ENCODE measurements at regions not wholly inside any gene's neighbourhood (a gene's known extent, or its start where the extent isn't known, plus 50 kb on each side); places are given as distances from the start of the nearest gene placed in this dataset.

GRCh38 chr11:29187215-29187614, 829.6 kb downstream of the KCNA4 start:
- Histone ChIP-seq H3K27ac (replicated peaks) (no peak overlapping the region), H3K36me3 (no peaks in the 10 kb centered on the region), H3K4me3 (no peak overlapping the region), H3K9me3 (replicated peaks) (peaks cover 4% of the 10 kb centered on the region), H3K4me1 (no peaks in the 10 kb centered on the region), H3K27me3 (ENCODE audit: low read depth) (no peaks in the 10 kb centered on the region)
- DNase-seq, result no peak
- intact Hi-C loops (cut with micrococcal nuclease), result no loop called here
- TF ChIP-seq CTCF (IDR thresholded peaks at IDR 0.05; ENCODE audit: borderline replicate concordance), result no peak

GRCh38 chr11:29184939-29185890, 831.6 kb downstream of the KCNA4 start:
- H3K4me1 ChIP-seq, result no peaks in the 10 kb centered on the region
- H3K4me3 ChIP-seq, result no peak overlapping the region
- no peaks in the 10 kb centered on the region for H3K27me3 ChIP-seq (ENCODE audit: low read depth)
- no peak for TF ChIP-seq CTCF (IDR thresholded peaks at IDR 0.05; ENCODE audit: borderline replicate concordance)
- H3K36me3 ChIP-seq, result no peaks in the 10 kb centered on the region
- H3K9me3 ChIP-seq (replicated peaks), result peaks cover 4% of the 10 kb centered on the region
- DNase-seq, result no peak
- intact Hi-C loops (cut with micrococcal nuclease), result no loop called here
- H3K27ac ChIP-seq (replicated peaks), result no peak overlapping the region

GRCh38 chr11:29183301-29183700, 833.5 kb downstream of the KCNA4 start:
- peaks cover 4% of the 10 kb centered on the region for H3K9me3 ChIP-seq (replicated peaks)
- H3K4me1 ChIP-seq, result no peaks in the 10 kb centered on the region
- H3K27ac ChIP-seq (replicated peaks), result no peak overlapping the region
- TF ChIP-seq CTCF (IDR thresholded peaks at IDR 0.05; ENCODE audit: borderline replicate concordance), result no peak
- no peak for DNase-seq
- H3K4me3 ChIP-seq, result no peak overlapping the region
- no peaks in the 10 kb centered on the region for H3K36me3 ChIP-seq
- intact Hi-C loops (cut with micrococcal nuclease), result no loop called here
- no peaks in the 10 kb centered on the region for H3K27me3 ChIP-seq (ENCODE audit: low read depth)

GRCh38 chr11:29173660-29174062, 843.2 kb downstream of the KCNA4 start:
- no peak for DNase-seq
- TF ChIP-seq CTCF (IDR thresholded peaks at IDR 0.05; ENCODE audit: borderline replicate concordance), result no peak
- no peaks in the 10 kb centered on the region for H3K36me3 ChIP-seq
- H3K4me3 ChIP-seq, result no peak overlapping the region
- intact Hi-C loops (cut with micrococcal nuclease), result no loop called here
- H3K4me1 ChIP-seq, result no peaks in the 10 kb centered on the region
- no peak overlapping the region for H3K27ac ChIP-seq (replicated peaks)
- no peaks in the 10 kb centered on the region for H3K27me3 ChIP-seq (ENCODE audit: low read depth)
- no peaks in the 10 kb centered on the region for H3K9me3 ChIP-seq (replicated peaks)

GRCh38 chr11:29171360-29171950, 845.4 kb downstream of the KCNA4 start:
- H3K36me3 ChIP-seq, result no peaks in the 10 kb centered on the region
- no peak overlapping the region for H3K4me3 ChIP-seq
- TF ChIP-seq CTCF (IDR thresholded peaks at IDR 0.05; ENCODE audit: borderline replicate concordance), result no peak
- H3K4me1 ChIP-seq, result no peaks in the 10 kb centered on the region
- H3K9me3 ChIP-seq (replicated peaks), result no peaks in the 10 kb centered on the region
- H3K27me3 ChIP-seq (ENCODE audit: low read depth), result no peaks in the 10 kb centered on the region
- no peak for DNase-seq
- H3K27ac ChIP-seq (replicated peaks), result no peak overlapping the region
- intact Hi-C loops (cut with micrococcal nuclease), result no loop called here

Data from left ventricle myocardium inferior (tissue), 1 donor.